ENCODE measurements at regions not wholly inside any gene's neighbourhood (a gene's known extent, or its start where the extent isn't known, plus 50 kb on each side); places are given as distances from the start of the nearest gene placed in this dataset.

DNA sequence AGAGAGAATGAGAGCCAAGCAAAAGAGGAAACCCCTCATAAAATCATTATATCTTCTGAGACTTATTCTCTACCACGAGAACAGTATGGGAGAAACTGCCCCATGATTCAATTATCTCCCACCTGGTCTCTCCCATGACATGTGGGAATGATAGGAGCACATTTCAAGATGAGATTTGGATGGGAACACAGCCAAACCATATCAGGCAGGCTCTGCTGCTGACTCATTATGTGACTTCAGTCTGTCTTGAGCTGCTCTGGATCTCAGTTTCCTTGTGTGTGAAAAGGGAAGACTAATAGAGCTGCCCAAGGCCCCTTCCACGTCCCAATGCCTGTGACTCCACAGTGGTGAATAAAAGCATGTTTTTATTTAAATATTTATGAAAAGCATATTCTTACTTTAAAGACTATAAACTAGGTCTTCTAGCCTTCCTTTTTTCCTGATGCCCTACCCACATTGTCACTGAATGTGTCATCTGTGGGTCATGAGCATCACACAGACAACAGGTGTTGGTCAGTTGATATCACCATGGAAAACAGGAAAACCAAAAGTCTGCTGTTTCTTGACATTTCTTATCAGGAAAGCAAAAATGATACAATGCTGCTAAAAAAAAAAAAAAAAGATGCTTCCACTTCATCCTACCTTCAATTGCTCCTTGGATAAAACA is 96.0 kb upstream of the PPP2R3A start:
- DNase-seq: no peak
- Histone ChIP-seq H3K9me3 (ENCODE audit: control insufficient read depth, low read depth, low read length) (peaks cover 5% of the 10 kb centered on the region), H3K4me3 (ENCODE audit: low read length) (no peak overlapping the region), H3K27ac (ENCODE audit: low read length) (no peak overlapping the region), H3K4me1 (ENCODE audit: control insufficient read depth, insufficient read depth, low read length) (no peaks in the 10 kb centered on the region), H3K36me3 (ENCODE audit: control insufficient read depth, insufficient read depth, low read length) (no peaks in the 10 kb centered on the region), H3K27me3 (ENCODE audit: control insufficient read depth, insufficient read depth, low read length) (no peaks in the 10 kb centered on the region)
- WGBS (ENCODE audit: insufficient coverage, low lambda C conversion rate): no CpG with 5 or more reads among the region's 2 CpGs

DNA sequence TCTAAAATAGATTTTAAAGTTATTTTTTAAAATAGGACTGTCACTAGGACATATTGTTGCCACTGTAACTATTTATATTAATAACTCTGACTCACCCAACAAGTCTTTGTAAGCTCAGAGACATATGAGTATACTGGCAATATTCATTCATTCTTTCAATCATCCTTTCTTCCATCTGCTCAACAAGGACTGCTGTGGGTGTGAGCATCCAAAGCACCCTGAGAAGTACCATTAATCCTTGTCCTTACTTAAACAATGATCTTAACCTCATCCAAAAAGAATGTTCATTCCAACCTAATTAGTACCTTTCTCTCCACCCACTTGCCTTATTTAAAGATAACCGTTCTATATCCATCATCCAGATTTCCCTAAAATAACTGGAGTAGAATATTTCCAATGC is 94.2 kb upstream of the PPP2R3A start:
- no peaks in the 10 kb centered on the region for H3K36me3 ChIP-seq (ENCODE audit: control insufficient read depth, insufficient read depth, low read length)
- no peaks in the 10 kb centered on the region for H3K4me1 ChIP-seq (ENCODE audit: control insufficient read depth, insufficient read depth, low read length)
- H3K9me3 ChIP-seq (ENCODE audit: control insufficient read depth, low read depth, low read length): peaks cover 5% of the 10 kb centered on the region
- H3K4me3 ChIP-seq (ENCODE audit: low read length): no peak overlapping the region
- DNase-seq: no peak
- WGBS (ENCODE audit: insufficient coverage, low lambda C conversion rate): no CpG with 5 or more reads among the region's 1 CpG
- H3K27me3 ChIP-seq (ENCODE audit: control insufficient read depth, insufficient read depth, low read length): no peaks in the 10 kb centered on the region
- H3K27ac ChIP-seq (ENCODE audit: low read length): no peak overlapping the region

DNA sequence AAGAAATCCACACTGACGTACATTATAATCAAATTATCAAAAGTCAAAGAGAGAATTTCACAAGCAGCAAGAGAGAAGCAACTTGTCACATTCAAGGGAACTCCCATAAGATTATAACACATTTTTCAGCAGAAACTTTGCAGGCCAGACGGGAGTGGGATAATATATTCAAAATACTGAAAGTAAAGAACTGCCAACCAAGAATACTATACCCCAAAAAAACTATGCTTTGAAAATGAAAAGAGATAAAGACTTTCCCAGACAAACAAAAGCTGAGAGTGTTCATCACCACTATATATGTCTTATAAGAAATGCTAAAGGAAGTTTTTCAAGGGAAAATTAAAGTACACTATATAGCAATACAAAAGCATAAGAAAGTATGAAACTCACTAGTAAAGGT is 91.5 kb upstream of the PPP2R3A start:
- H3K4me3 ChIP-seq (ENCODE audit: low read length): no peak overlapping the region
- H3K27me3 ChIP-seq (ENCODE audit: control insufficient read depth, insufficient read depth, low read length): no peaks in the 10 kb centered on the region
- no peak for DNase-seq
- WGBS (ENCODE audit: insufficient coverage, low lambda C conversion rate): 100% methylated on average over 1 of the region's 2 CpGs
- H3K36me3 ChIP-seq (ENCODE audit: control insufficient read depth, insufficient read depth, low read length): no peaks in the 10 kb centered on the region
- H3K4me1 ChIP-seq (ENCODE audit: control insufficient read depth, insufficient read depth, low read length): no peaks in the 10 kb centered on the region
- peaks cover 5% of the 10 kb centered on the region for H3K9me3 ChIP-seq (ENCODE audit: control insufficient read depth, low read depth, low read length)
- no peak overlapping the region for H3K27ac ChIP-seq (ENCODE audit: low read length)

DNA sequence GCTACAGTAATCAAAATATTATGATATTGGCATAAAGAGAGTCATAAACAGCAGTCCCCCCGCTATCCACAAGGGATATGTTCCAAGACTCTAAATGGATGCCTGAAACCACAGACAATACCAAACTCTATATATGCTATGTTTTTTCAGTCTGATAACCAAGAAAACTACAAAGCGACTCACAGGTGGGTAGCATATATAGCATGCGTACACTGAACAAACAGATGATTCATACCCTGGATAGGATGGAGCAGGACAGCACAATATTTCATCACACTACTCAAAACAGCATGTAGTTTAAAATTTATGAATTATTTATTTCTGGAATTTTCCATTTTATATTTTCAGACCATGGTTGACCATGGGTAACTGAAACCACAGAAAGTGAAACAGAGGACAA is 87.0 kb upstream of the PPP2R3A start:
- peaks cover 5% of the 10 kb centered on the region for H3K9me3 ChIP-seq (ENCODE audit: control insufficient read depth, low read depth, low read length)
- no CpG with 5 or more reads among the region's 3 CpGs for WGBS (ENCODE audit: insufficient coverage, low lambda C conversion rate)
- no peaks in the 10 kb centered on the region for H3K27me3 ChIP-seq (ENCODE audit: control insufficient read depth, insufficient read depth, low read length)
- no peak for DNase-seq
- no peak overlapping the region for H3K4me3 ChIP-seq (ENCODE audit: low read length)
- no peaks in the 10 kb centered on the region for H3K4me1 ChIP-seq (ENCODE audit: control insufficient read depth, insufficient read depth, low read length)
- no peak overlapping the region for H3K27ac ChIP-seq (ENCODE audit: low read length)
- H3K36me3 ChIP-seq (ENCODE audit: control insufficient read depth, insufficient read depth, low read length): no peaks in the 10 kb centered on the region

DNA sequence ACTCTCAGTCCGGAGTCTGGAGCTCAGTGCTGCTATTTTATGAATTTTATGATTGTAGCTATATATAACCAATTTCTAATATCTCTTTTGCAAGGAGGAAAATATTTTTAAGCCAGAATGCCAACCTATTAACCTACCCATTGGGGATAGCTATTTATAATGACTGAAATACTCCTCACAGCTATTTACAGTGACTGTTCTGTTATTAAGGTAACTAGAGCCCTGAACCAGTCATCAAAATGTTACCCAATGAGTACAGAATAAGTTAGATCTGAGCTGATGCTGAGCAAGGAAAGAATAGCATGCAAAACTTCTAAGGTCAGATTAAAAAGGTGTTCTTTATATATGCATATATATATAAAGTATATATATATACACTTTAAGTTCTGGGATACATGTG is 79.6 kb upstream of the PPP2R3A start:
- DNase-seq: no peak
- no CpG with 5 or more reads among the region's 1 CpG for WGBS (ENCODE audit: insufficient coverage, low lambda C conversion rate)
- Histone ChIP-seq H3K27ac (ENCODE audit: low read length) (no peak overlapping the region), H3K9me3 (ENCODE audit: control insufficient read depth, low read depth, low read length) (no peaks in the 10 kb centered on the region), H3K4me1 (ENCODE audit: control insufficient read depth, insufficient read depth, low read length) (no peaks in the 10 kb centered on the region), H3K4me3 (ENCODE audit: low read length) (no peak overlapping the region), H3K36me3 (ENCODE audit: control insufficient read depth, insufficient read depth, low read length) (no peaks in the 10 kb centered on the region), H3K27me3 (ENCODE audit: control insufficient read depth, insufficient read depth, low read length) (peaks cover 9% of the 10 kb centered on the region)

DNA sequence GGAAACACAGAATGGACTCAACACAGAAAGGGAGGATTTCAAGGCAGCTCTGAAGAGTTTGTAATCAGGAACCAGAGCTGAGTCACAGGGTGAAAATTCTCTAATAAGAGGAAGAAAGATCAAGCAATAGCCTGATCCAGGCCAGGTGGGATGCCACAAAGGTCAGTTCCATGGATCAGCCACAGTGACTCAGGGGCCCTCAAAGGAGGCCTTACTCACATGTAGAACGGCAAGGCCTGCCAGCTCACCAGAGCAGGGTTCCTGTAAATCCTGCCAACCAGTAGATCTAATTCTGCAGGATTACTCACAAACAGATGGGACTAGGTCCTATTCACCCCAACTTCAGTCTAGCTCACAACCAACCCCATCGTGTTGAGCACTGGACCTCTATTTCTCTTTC is 78.3 kb upstream of the PPP2R3A start:
- no peaks in the 10 kb centered on the region for H3K36me3 ChIP-seq (ENCODE audit: control insufficient read depth, insufficient read depth, low read length)
- H3K9me3 ChIP-seq (ENCODE audit: control insufficient read depth, low read depth, low read length): no peaks in the 10 kb centered on the region
- no peak overlapping the region for H3K27ac ChIP-seq (ENCODE audit: low read length)
- no CpG with 5 or more reads among the region's 2 CpGs for WGBS (ENCODE audit: insufficient coverage, low lambda C conversion rate)
- DNase-seq: no peak
- H3K4me1 ChIP-seq (ENCODE audit: control insufficient read depth, insufficient read depth, low read length): no peaks in the 10 kb centered on the region
- peaks cover 13% of the 10 kb centered on the region for H3K27me3 ChIP-seq (ENCODE audit: control insufficient read depth, insufficient read depth, low read length)
- no peak overlapping the region for H3K4me3 ChIP-seq (ENCODE audit: low read length)

DNA sequence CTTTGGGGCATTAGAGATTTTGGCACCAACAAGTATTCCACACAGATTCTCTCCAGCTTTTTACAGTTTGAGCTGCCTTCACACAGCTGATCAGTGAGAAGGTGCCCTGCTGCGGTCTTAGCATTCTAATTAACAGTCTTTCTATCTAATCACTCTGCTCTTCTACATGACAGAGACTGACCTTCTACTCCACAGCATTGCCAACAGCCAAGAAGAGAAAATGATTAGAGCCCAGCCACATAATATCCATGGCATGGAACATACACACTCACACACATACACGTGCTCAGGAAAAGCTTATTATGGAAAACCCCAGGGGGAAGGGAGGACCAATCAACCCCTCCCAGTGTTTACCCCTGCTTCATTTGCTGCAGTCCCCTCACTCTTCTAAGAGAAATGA is 76.1 kb upstream of the PPP2R3A start:
- DNase-seq: no peak
- Histone ChIP-seq H3K4me3 (ENCODE audit: low read length) (no peak overlapping the region), H3K9me3 (ENCODE audit: control insufficient read depth, low read depth, low read length) (no peaks in the 10 kb centered on the region), H3K27ac (ENCODE audit: low read length) (no peak overlapping the region), H3K36me3 (ENCODE audit: control insufficient read depth, insufficient read depth, low read length) (no peaks in the 10 kb centered on the region), H3K27me3 (ENCODE audit: control insufficient read depth, insufficient read depth, low read length) (peaks cover 21% of the 10 kb centered on the region), H3K4me1 (ENCODE audit: control insufficient read depth, insufficient read depth, low read length) (no peaks in the 10 kb centered on the region)
- WGBS (ENCODE audit: insufficient coverage, low lambda C conversion rate): no CpG with 5 or more reads among the region's 2 CpGs

DNA sequence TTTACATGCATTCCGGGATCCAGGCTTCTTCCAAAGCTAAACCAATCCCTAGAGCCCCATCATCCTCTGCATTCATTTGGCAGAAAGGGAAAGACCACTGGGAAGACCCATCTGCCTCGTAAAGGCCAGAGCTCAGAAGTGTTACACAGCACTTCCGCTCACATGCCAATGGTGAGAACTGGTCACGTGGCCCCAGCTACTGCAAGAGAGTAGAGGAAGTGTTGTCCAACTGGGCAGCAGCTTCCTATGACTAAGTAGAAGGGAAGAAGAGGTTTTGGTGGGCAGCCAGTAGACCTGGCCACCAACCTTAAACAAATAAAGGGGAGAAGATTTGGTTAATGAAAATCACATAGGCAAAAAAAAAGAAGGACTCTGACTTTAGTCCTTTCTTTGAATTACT is 74.4 kb upstream of the PPP2R3A start:
- no peak for DNase-seq
- WGBS (ENCODE audit: insufficient coverage, low lambda C conversion rate): no CpG with 5 or more reads among the region's 4 CpGs
- Histone ChIP-seq H3K4me3 (ENCODE audit: low read length) (no peak overlapping the region), H3K9me3 (ENCODE audit: control insufficient read depth, low read depth, low read length) (no peaks in the 10 kb centered on the region), H3K36me3 (ENCODE audit: control insufficient read depth, insufficient read depth, low read length) (no peaks in the 10 kb centered on the region), H3K27me3 (ENCODE audit: control insufficient read depth, insufficient read depth, low read length) (peaks cover 21% of the 10 kb centered on the region), H3K4me1 (ENCODE audit: control insufficient read depth, insufficient read depth, low read length) (no peaks in the 10 kb centered on the region), H3K27ac (ENCODE audit: low read length) (no peak overlapping the region)

DNA sequence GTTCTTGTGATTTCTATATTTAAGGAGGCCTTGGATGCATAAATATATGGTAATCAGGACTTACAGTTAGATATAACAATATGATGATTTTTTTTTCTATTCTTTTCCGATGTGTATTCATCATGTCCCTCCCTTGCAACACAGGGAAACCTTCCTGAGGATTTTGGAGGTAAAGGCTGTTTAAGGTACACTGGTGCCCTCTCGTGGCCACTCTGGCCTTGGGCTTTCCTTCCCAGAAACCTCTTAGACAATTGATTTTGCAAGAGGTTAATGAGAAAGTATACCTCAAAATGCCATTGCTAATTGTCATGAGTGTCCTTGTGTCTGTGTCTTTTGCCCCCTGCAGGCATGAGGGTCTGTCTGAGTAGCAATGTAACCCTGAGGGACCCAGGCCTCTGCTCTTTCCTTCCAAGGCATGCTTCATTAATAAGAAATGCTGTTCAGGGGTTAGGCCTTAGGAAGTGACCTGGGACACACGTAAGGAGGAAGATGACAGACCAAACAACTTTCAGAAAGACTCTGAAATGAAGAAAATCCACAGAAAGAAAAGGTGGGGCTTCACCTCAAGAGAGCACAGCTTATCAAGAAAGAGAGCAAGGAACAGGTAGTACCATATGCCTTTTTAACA is 70.3 kb upstream of the PPP2R3A start:
- WGBS (ENCODE audit: insufficient coverage, low lambda C conversion rate): no CpG with 5 or more reads among the region's 3 CpGs
- peaks cover 12% of the 10 kb centered on the region for H3K27me3 ChIP-seq (ENCODE audit: control insufficient read depth, insufficient read depth, low read length)
- no peak overlapping the region for H3K4me3 ChIP-seq (ENCODE audit: low read length)
- H3K4me1 ChIP-seq (ENCODE audit: control insufficient read depth, insufficient read depth, low read length): no peaks in the 10 kb centered on the region
- DNase-seq: peak; percentile 42
- no peaks in the 10 kb centered on the region for H3K36me3 ChIP-seq (ENCODE audit: control insufficient read depth, insufficient read depth, low read length)
- H3K27ac ChIP-seq (ENCODE audit: low read length): no peak overlapping the region
- no peaks in the 10 kb centered on the region for H3K9me3 ChIP-seq (ENCODE audit: control insufficient read depth, low read depth, low read length)

DNA sequence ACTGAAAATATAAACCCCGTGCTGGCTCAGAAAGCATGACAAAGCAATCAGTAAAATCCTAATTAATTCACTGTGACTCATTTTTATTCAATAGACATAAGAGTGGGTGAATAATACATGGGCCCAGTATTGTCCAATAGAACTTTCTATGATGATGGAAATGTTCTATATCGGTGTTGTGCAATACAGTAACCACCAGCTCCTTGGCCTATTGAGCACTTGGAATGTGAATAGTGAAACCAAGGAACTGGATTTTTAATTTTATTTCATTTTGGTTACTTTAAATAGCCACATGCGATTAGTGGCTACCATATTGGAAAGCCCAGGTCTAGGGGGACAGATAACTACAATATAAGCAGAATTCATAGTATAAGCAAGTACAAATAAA is 69.8 kb upstream of the PPP2R3A start:
- no peak for DNase-seq
- 100% methylated on average over 1 of the region's 3 CpGs for WGBS (ENCODE audit: insufficient coverage, low lambda C conversion rate)
- Histone ChIP-seq H3K9me3 (ENCODE audit: control insufficient read depth, low read depth, low read length) (no peaks in the 10 kb centered on the region), H3K27me3 (ENCODE audit: control insufficient read depth, insufficient read depth, low read length) (peaks cover 12% of the 10 kb centered on the region), H3K36me3 (ENCODE audit: control insufficient read depth, insufficient read depth, low read length) (no peaks in the 10 kb centered on the region), H3K4me1 (ENCODE audit: control insufficient read depth, insufficient read depth, low read length) (no peaks in the 10 kb centered on the region), H3K27ac (ENCODE audit: low read length) (no peak overlapping the region), H3K4me3 (ENCODE audit: low read length) (no peak overlapping the region)

DNA sequence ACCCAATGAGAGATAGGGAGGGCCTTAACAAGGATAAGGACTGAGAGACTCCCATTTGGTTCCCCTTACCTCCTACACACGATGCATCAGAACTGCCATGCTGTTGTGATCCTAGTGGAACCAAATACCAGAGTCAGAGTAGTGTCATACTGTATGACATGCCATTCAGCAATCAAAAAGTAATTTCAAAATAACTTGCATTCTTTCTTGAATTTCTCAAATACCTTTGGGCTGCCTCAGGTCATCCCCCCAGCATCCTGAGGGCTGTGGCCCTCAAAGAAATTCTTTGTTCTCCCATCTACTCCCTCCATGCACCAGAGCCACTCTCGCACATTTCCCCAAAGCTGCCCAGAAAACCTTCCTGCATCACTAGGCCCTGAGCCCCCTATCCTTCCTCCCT is 68.9 kb upstream of the PPP2R3A start:
- Histone ChIP-seq H3K36me3 (ENCODE audit: control insufficient read depth, insufficient read depth, low read length) (no peaks in the 10 kb centered on the region), H3K9me3 (ENCODE audit: control insufficient read depth, low read depth, low read length) (peaks cover 3% of the 10 kb centered on the region), H3K27me3 (ENCODE audit: control insufficient read depth, insufficient read depth, low read length) (peaks cover 8% of the 10 kb centered on the region), H3K27ac (ENCODE audit: low read length) (no peak overlapping the region), H3K4me1 (ENCODE audit: control insufficient read depth, insufficient read depth, low read length) (no peaks in the 10 kb centered on the region), H3K4me3 (ENCODE audit: low read length) (no peak overlapping the region)
- no CpG with 5 or more reads among the region's 2 CpGs for WGBS (ENCODE audit: insufficient coverage, low lambda C conversion rate)
- DNase-seq: no peak
